HepG2 (cell line): ENCODE measurements at regions not wholly inside any gene's neighbourhood (a gene's known extent, or its start where the extent isn't known, plus 50 kb on each side); places are given as distances from the start of the nearest gene placed in this dataset.

Experiments used
- ATAC-seq: fragments of 200-7000 bp; cut with Tn5 transposase; 3 replicates; pipeline ENCODE4 v1.9.1; 2020; ENCODE audit warnings: mild to moderate bottlenecking, moderate library complexity
- BruUV-seq: library from RNA; stranded (reverse); fragments of 400-500 nt; replicated peaks from 2 replicates; lab custom pipeline; 2021; lab: Mats Ljungman, UMichigan
- CTCF ChIA-PET: fragments of 300-600 bp; formaldehyde crosslinking; extraction: SDS; loops from one replicate; lab custom pipeline; 2021; ENCODE audit warnings: low total read pairs, inconsistent platforms, low intra/inter-chr PET ratio; lab: Yijun Ruan, JAX
- POLR2A ChIA-PET: fragments of 350-600 bp; sonication (Branson Sonifier 250); formaldehyde crosslinking; loops from one replicate; lab custom pipeline; 2020; ENCODE audit warnings: antibody characterized with exemption, inconsistent platforms; lab: Yijun Ruan, JAX
- DNase-seq: peaks from one replicate; pipeline ENCODE4 v3.0.0-alpha.2; 2015; ENCODE audit warnings: low spot score
- FAIRE-seq: peaks from 3 replicates; lab custom pipeline; 2011; peaks lifted over from hg19 to GRCh38; lab: Jason Lieb, UNC
- H2AFZ ChIP-seq: one replicate; pipeline ENCODE4 v1.6.1; 2011; ENCODE audit warnings: low read length, inconsistent platforms
- H3K27ac ChIP-seq: fragments of 300-600 bp; 3 replicates; pipeline ENCODE4 v1.8.0; 2011; ENCODE audit warnings: mixed run types, mild to moderate bottlenecking, mixed read lengths, low read length, inconsistent platforms; ENCODE audit not compliant: insufficient read depth; ENCODE audit errors: extremely low read length
- H3K27me3 ChIP-seq, 2 experiments: fragments of 200-600 bp in 1 of 2; 2 replicates in 1 of 2; 3 replicates in 1 of 2; pipeline versions ENCODE4 v1.6.0 to v1.8.0; 2011; ENCODE audit warnings: low read length in 2 of 2, mild to moderate bottlenecking in 2 of 2, moderate library complexity in 2 of 2, inconsistent platforms in 1 of 2; ENCODE audit not compliant: insufficient read depth in 2 of 2, control insufficient read depth in 1 of 2
- H3K36me3 ChIP-seq, 2 experiments: fragments of 200-600 bp in 1 of 2; replicated peaks in 1 of 2; 2 replicates in 1 of 2; 3 replicates in 1 of 2; pipeline versions ENCODE4 v1.5.1 to v1.8.0; 2011; ENCODE audit warnings: low read length in 2 of 2, inconsistent platforms in 1 of 2; ENCODE audit not compliant: insufficient read depth in 2 of 2, control insufficient read depth in 1 of 2
- H3K4me1 ChIP-seq: 2 replicates; pipeline ENCODE4 v1.5.1; 2012; ENCODE audit warnings: low read length, inconsistent platforms; ENCODE audit not compliant: insufficient read depth
- H3K4me2 ChIP-seq: 2 replicates; pipeline ENCODE4 v1.6.0; 2011; ENCODE audit warnings: low read depth, low read length, inconsistent platforms
- H3K4me3 ChIP-seq, 3 experiments: fragments of 200-600 bp in 1 of 3; sonication (generic), shearing (Covaris generic) in 1 of 3; replicated peaks in 1 of 3; 2 replicates each; pipeline ENCODE4 v1.5.1; 2011 to 2016; ENCODE audit warnings: low read length in 3 of 3, inconsistent platforms in 2 of 3, low read depth in 2 of 3, mild to moderate bottlenecking in 2 of 3, control low read depth in 1 of 3, mixed read lengths in 1 of 3; ENCODE audit not compliant: insufficient read depth in 1 of 3
- H3K79me2 ChIP-seq: one replicate; pipeline ENCODE4 v1.6.1; 2011; ENCODE audit warnings: low read length, inconsistent platforms; ENCODE audit not compliant: insufficient read depth
- H3K9ac ChIP-seq: 2 replicates; pipeline ENCODE4 v1.6.0; 2011; ENCODE audit warnings: mild to moderate bottlenecking, low read depth, low read length, inconsistent platforms; ENCODE audit not compliant: insufficient read depth
- H3K9me3 ChIP-seq: 2 replicates; pipeline ENCODE4 v1.5.1; 2012; ENCODE audit warnings: mild to moderate bottlenecking, low read length
- H4K20me1 ChIP-seq: 2 replicates; pipeline ENCODE4 v1.6.0; 2011; ENCODE audit warnings: inconsistent platforms, mild to moderate bottlenecking, low read length, moderate library complexity; ENCODE audit not compliant: insufficient read depth
- ETS1 ChIP-seq: sonication (generic); formaldehyde crosslinking; IDR thresholded peaks from 2 replicates; pipeline ENCODE4 v1.4.0; 2020; ENCODE audit warnings: missing genetic modification reagents
- GABPA ChIP-seq, 2 experiments: IDR thresholded peaks; 2 replicates each; pipeline ENCODE4 v1.6.1; 2011 to 2016; ENCODE audit warnings: low read depth in 2 of 2, low read length in 1 of 2, missing biosample characterization in 1 of 2, missing genetic modification characterization in 1 of 2
- IRF2 ChIP-seq: IDR thresholded peaks from 2 replicates; pipeline ENCODE4 v1.6.1; 2018; ENCODE audit warnings: missing genetic modification reagents, missing compliant biosample characterization
- KLF13 ChIP-seq: sonication (generic); formaldehyde crosslinking; IDR thresholded peaks from 2 replicates; pipeline ENCODE4 v1.4.0; 2020; ENCODE audit warnings: mild to moderate bottlenecking, missing genetic modification reagents
- MEF2D ChIP-seq: sonication (generic); formaldehyde crosslinking; IDR thresholded peaks from 2 replicates; pipeline ENCODE4 v1.5.1; 2020; ENCODE audit warnings: mild to moderate bottlenecking, missing genetic modification reagents
- MIER3 ChIP-seq: IDR thresholded peaks from 2 replicates; pipeline ENCODE4 v1.6.1; 2016; ENCODE audit warnings: missing compliant biosample characterization, borderline replicate concordance
- NFE2L2 ChIP-seq: fragments of 150-350 bp; IDR thresholded peaks from 2 replicates; pipeline ENCODE4 v1.6.1; 2014; ENCODE audit warnings: low read length
- PHB2 ChIP-seq: fragments of 450-650 bp; IDR thresholded peaks from 2 replicates; pipeline ENCODE4 v1.6.1; 2018; ENCODE audit not compliant: partially characterized antibody
- PRPF4 ChIP-seq: fragments of 200-400 bp; formaldehyde crosslinking; IDR thresholded peaks from 2 replicates; pipeline ENCODE4 v1.6.1; 2016; ENCODE audit warnings: low read length, low read depth; ENCODE audit not compliant: poor library complexity, severe bottlenecking
- RNF2 ChIP-seq: fragments of 450-650 bp; conservative IDR thresholded peaks from 2 replicates; pipeline ENCODE4 v1.6.1; 2016; ENCODE audit warnings: low read depth
- TAF1 ChIP-seq: sonication (generic); formaldehyde crosslinking; IDR thresholded peaks from 2 replicates; pipeline ENCODE4 v1.4.0; 2020; ENCODE audit warnings: missing genetic modification reagents
- TBP ChIP-seq: sonication (generic); formaldehyde crosslinking; IDR thresholded peaks from 2 replicates; pipeline ENCODE4 v1.5.0; 2020; ENCODE audit warnings: missing genetic modification reagents
- ZBTB20 ChIP-seq: sonication (generic); formaldehyde crosslinking; IDR thresholded peaks from 2 replicates; pipeline ENCODE4 v1.8.1; 2023; ENCODE audit warnings: missing genetic modification reagents, low read depth, mild to moderate bottlenecking, borderline replicate concordance
- ZBTB26 ChIP-seq: IDR thresholded peaks from 2 replicates; pipeline ENCODE4 v1.6.1; 2016; ENCODE audit warnings: missing compliant biosample characterization, missing genetic modification reagents, borderline replicate concordance
- ZNF263 ChIP-seq: sonication (generic); formaldehyde crosslinking; IDR thresholded peaks from 2 replicates; pipeline ENCODE4 v1.4.0; 2020; ENCODE audit warnings: missing genetic modification reagents
- ZNF740 ChIP-seq: sonication (generic); formaldehyde crosslinking; IDR thresholded peaks from 2 replicates; pipeline ENCODE4 v1.4.0; 2020; ENCODE audit warnings: missing genetic modification reagents
- ZNF784 ChIP-seq: sonication (generic); formaldehyde crosslinking; IDR thresholded peaks from 2 replicates; pipeline ENCODE4 v1.5.1; 2020; ENCODE audit warnings: missing genetic modification reagents, mild to moderate bottlenecking, borderline replicate concordance
- ZNF850 ChIP-seq: sonication (generic); formaldehyde crosslinking; conservative IDR thresholded peaks from 2 replicates; pipeline ENCODE4 v1.9.0; 2021; ENCODE audit warnings: mild to moderate bottlenecking, missing genetic modification reagents
- whole genome bisulfite sequencing: methylation state at CpG from one replicate; pipeline ENCODE4 v1.1.6; 2017; ENCODE audit warnings: low lambda C conversion rate; 5-methylcytosine and 5-hydroxymethylcytosine counted together
- in situ Hi-C: cut with HindIII; loops from 2 replicates; pipeline ENCODE4 v1.10.0; 2017; ENCODE audit warnings: low pct_unique_long_range_greater_than_20kb; ENCODE audit not compliant: extremely low pct_ligation_motif_present
- intact Hi-C: fragments of 100-400 bp; cut with micrococcal nuclease; formaldehyde crosslinking; loops from one replicate; pipeline ENCODE4 v1.10.0; 2022; ENCODE audit not compliant: unreplicated experiment

GRCh38 chr10:76729346-76729745, 908.3 kb downstream of the KCNMA1 start (continued):
- TF ChIP-seq MEF2D (no peak), MIER3 (CRISPR knock-in tag) (no peak)
- TF ChIP-seq, all 625 proteins: peak for 0

DNA sequence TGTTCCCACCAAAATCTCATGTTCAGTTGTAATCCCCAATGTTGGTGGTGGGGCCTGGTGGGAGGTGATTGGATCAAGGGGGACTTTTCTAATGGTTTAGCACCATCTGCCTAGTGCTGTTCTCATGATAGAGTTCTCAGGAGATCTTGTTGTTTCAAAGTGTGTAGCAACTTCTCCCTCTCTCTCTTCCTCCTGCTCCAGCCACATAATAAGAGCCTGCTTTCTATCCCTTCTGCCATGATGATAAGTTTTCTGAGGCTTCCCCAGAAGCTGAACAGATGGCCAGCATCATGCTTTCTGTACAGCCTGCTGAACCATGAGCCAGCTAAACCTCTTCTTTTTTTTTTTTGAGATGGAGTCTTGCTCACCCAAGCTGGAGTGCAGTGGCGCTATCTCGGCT, 910.6 kb downstream of the KCNMA1 start:
- H3K4me2 ChIP-seq = no peak overlapping the region
- DNase-seq (no peak), FAIRE-seq (no peak), ATAC-seq (no peak)
- H3K27ac ChIP-seq = no peak overlapping the region
- TF ChIP-seq ZBTB26 (CRISPR knock-in tag) (no peak), ETS1 (CRISPR knock-in tag) (no peak), IRF2 (no peak), ZBTB20 (CRISPR knock-in tag) (no peak), GABPA (IDR thresholded peaks at IDR 0.05; ENCODE audit: low read depth, low read length) (no peak), GABPA (CRISPR knock-in tag; IDR thresholded peaks at IDR 0.05; ENCODE audit: low read depth) (no peak), TAF1 (CRISPR knock-in tag) (no peak), PRPF4 (no peak), ZNF740 (CRISPR knock-in tag) (no peak), NFE2L2 (no peak), TBP (CRISPR knock-in tag) (no peak), ZNF784 (CRISPR knock-in tag) (no peak), ZNF263 (CRISPR knock-in tag) (no peak), KLF13 (CRISPR knock-in tag) (no peak), ZNF850 (CRISPR knock-in tag) (no peak), RNF2 (no peak), PHB2 (no peak)
- H3K79me2 ChIP-seq = no peaks in the 10 kb centered on the region
- H3K4me3 ChIP-seq = no peak overlapping the region
- WGBS = 7% methylated on average over 2 of the region's 2 CpGs
- H3K36me3 ChIP-seq = no peaks in the 10 kb centered on the region
- H4K20me1 ChIP-seq = no peaks in the 10 kb centered on the region
- POLR2A ChIA-PET = no interaction called here
- in situ Hi-C loops = no loop called here
- CTCF ChIA-PET = no interaction called here
- H2AFZ ChIP-seq = no peak overlapping the region
- no peak overlapping the region for H3K9ac ChIP-seq
- H3K27me3 ChIP-seq = peaks cover 1 to 6% of the 10 kb centered on the region in 2 experiments; a peak in 1 of 5 replicates
- H3K4me1 ChIP-seq = no peaks in the 10 kb centered on the region
- no TSS peak for BruUV-seq
- 0 out of 2 replicates have a peak, but pooled peaks cover 12% of the 10 kb centered on the region for H3K9me3 ChIP-seq
- intact Hi-C loops = no loop called here
